HUDEP-2 (cell line): ENCODE measurements at regions not wholly inside any gene's neighbourhood (a gene's known extent, or its start where the extent isn't known, plus 50 kb on each side); places are given as distances from the start of the nearest gene placed in this dataset.

Experiments used
- DNase-seq, 76 experiments: peaks; one replicate each; lab custom pipeline; 2025; ENCODE audit not compliant: unreplicated experiment in 76 of 76; lab: John Stamatoyannopoulos, UW

DNA sequence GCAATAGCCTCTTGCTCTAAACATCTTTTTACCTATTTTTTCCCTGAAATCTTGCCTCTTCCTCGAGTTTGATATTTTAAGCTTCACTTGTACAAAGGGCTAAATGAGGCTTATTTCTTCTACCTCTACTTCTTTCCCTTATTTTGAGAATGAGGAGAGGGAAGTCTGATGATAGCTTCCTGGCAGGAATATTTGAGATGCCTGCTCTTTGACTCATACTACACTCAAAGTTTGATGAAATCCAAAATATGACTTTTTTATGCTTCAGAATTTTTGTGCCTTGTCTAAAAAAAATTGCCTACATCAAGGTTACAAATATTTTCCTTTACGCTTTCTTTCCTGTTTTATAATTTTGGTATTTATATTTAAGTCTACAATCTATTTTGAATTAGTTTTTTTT, 624.4 kb upstream of the PLXNA2 start:
- no peak for DNase-seq

- DNase-seq, result no peak
Measured at GRCh38 chr1:208874915-208875314, 630.7 kb upstream of the PLXNA2 start.

GRCh38 chr1:208879022-208879421, 634.8 kb upstream of the PLXNA2 start:
- DNase-seq, result no peak

DNA sequence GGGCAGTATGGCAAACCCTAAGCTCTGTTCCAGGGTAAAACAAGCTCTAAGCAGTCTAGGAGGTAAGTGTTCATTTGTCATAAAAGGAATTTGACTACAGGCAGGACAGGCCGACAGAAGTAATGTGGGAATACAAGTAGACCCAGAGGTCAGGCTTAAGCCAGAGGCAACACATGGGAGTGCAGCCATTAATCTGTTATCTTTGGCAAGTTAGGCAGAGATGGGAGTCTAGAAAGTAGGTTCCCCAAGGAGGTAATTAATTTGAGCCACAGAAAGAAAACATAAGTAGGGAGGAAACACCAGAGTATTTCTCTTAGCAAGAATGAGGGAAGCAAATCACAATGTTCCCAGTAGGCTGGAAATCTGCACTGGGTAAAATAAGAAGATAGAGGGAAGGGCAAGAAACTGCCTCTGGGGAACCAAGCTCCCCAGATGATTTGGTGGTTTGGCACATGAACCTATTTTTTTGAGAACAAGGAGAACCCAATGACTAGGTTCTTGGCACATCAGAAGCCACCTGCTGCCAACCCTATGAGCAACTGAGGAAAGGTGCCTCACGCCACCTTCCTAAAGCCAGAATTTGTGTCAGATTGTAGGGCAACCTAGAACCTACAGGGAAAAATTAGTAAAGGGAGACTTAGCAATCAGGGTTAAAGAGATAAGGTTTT, 636.4 kb upstream of the PLXNA2 start:
- DNase-seq, result no peak

- DNase-seq, result no peak
Measured at GRCh38 chr1:208885060-208885459, 640.9 kb upstream of the PLXNA2 start.

- no peak for DNase-seq
Measured at GRCh38 chr1:208885650-208886049, 641.5 kb upstream of the PLXNA2 start.

GRCh38 chr1:208888376-208888775, 644.2 kb upstream of the PLXNA2 start:
- DNase-seq, result no peak

- no peak for DNase-seq
Measured at GRCh38 chr1:208892147-208892546, 648.0 kb upstream of the PLXNA2 start.

GRCh38 chr1:208893251-208893650, 649.1 kb upstream of the PLXNA2 start:
- DNase-seq, result no peak

DNA sequence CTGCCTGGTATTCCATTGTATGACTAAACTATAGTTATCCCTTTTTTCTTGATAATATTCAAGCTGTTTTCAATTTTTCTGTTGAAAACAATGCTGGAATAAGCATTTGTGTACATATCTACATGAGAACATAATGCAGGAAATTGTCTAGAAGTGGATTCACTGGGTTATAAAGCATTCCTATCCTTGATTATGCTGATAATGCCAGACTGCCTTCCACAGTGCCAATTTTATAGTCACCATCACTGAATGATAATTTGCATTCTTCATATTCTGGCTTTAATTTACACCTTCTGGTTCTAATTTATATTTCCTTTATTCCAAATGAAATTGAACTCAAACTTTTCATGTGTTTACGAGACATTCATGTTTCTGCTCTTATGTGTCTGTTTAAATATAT, 651.0 kb upstream of the PLXNA2 start:
- DNase-seq, result no peak

- no peak for DNase-seq
Measured at GRCh38 chr1:208895820-208896219, 651.6 kb upstream of the PLXNA2 start.

DNA sequence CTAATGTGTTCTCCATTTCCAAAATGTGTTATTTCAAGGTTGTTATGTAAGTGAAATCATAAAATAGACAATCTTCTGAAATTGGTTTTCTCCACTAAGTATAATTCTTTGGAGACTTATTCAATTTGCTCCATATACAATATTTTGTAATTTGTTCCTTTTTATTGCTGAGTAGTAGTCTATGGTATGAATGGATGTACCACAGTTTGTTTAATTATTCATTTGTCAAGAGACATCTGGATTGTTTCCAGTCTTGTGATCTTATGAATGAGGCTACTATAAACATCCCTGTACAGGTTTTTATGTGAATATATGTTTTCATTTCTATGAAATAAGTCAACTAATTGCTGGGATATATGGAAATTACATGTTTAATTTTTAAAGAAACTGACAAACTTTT, 652.6 kb upstream of the PLXNA2 start:
- no peak for DNase-seq

DNA sequence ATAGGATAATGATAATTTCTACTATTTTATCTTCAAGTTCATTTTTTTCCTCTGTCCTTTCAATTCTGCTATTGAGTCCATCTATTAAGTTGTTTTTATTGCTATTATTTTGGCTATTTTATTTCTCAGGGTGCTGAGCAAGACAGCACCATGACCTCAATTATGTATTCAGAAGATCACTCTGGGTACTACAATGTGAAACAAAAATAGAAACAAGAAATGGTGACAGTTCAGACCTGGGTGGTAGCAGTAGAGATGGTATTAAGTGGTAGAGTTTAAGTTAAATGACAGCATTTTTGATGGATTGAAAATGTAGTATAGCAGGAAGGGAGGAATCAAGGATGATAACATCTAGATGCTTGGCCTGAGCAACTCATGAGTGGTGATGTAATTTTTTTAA, 655.3 kb upstream of the PLXNA2 start:
- no peak for DNase-seq

- DNase-seq, result no peak
Measured at GRCh38 chr1:208903251-208903905, 659.2 kb upstream of the PLXNA2 start.

- no peak for DNase-seq
Measured at GRCh38 chr1:208907790-208908189, 663.6 kb upstream of the PLXNA2 start.

GRCh38 chr1:208909011-208909984, 665.1 kb upstream of the PLXNA2 start:
- DNase-seq, result no peak

DNA sequence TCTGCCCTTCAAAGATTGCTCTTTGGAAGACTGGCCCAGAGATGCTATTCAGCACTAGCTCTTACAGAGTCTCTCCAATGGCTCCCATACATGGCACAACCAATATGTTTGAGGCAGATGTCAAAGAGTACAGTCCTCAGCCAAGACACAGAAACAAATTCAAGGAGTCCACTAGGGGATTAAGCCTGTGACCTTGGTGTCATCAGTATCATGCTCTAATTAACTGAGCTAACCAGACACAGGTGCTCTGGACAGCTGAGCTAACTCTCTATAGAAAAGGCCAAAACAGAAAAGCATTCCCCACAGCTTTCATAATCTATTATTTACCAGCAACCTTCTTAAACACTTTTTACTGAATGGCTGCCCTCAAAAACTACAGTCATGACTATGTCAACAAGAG, 666.0 kb upstream of the PLXNA2 start:
- DNase-seq, result no peak

DNA sequence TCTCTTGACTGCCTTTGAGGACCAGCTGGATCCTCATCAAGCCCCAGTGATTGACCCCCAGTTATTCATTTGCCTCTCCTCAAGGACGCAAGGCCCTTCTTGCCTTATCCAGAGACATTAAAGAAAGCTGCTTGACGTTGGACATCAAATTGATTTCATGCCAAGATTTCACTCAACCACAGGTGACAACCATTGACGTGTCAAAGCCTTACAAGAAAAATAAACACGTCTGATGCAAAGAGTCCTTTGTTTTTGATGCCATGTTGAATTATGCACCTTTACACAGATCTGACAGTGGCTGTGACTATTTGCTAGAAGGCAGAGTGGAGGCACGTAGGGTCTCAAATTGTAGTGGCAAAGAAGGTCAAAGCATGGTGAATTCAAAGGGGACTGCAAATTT, 666.2 kb upstream of the CAMK1G start:
- no peak for DNase-seq

- no peak for DNase-seq
Measured at GRCh38 chr1:208917723-208918122, 665.8 kb upstream of the CAMK1G start.

DNA sequence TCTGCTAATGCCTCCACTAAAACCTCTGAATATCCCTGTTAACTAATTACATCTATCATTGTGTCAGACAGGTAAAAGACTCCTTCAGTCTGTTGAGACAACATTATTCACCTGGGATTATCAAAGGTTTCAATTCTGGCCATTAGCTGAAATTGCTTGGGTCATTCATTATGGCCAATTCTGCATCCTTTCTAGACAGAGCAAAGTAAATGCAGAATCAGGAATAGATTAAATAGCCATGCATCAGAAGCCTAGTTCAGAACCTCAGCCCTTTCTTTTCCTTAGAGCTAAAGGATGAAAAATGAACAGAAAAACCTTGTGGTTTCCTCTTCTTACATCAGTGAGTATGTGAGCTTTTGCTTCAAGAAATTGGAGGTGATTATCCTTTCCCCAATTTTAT, 665.4 kb upstream of the CAMK1G start:
- no peak for DNase-seq

GRCh38 chr1:208919371-208919770, 664.1 kb upstream of the CAMK1G start:
- no peak for DNase-seq

GRCh38 chr1:208921259-208921658, 662.3 kb upstream of the CAMK1G start:
- no peak for DNase-seq
